ENCODE measurements at regions not wholly inside any gene's neighbourhood (a gene's known extent, or its start where the extent isn't known, plus 50 kb on each side); places are given as distances from the start of the nearest gene placed in this dataset.

- H3K9me3 ChIP-seq (ENCODE audit: control insufficient read depth, low read length) = no peaks in the 10 kb centered on the region
- intact Hi-C loops (cut with DNase I) = no loop called here
- no peaks in the 10 kb centered on the region for H3K27me3 ChIP-seq (ENCODE audit: control insufficient read depth in 1 of 2, insufficient read depth in 2 of 2, low read length in 1 of 2)
- no peaks in the 10 kb centered on the region for H3K36me3 ChIP-seq (ENCODE audit: control insufficient read depth in 1 of 2, insufficient read depth in 2 of 2, low read length in 1 of 2)
- H3K27ac ChIP-seq (ENCODE audit: low read depth in 1 of 2, low read length in 2 of 2) = no peak overlapping the region
- H3K4me1 ChIP-seq (ENCODE audit: control insufficient read depth in 1 of 2, insufficient read depth in 2 of 2, low read length in 2 of 2) = no peaks in the 10 kb centered on the region
- no peak overlapping the region for H3K4me3 ChIP-seq (ENCODE audit: low read length in 2 of 2)
- DNase-seq (no peak), ATAC-seq (ENCODE audit: low FRiP score) (no peak)
These were observed 207.3 kb downstream of the NECTIN3 start for GRCh38 chr3:111278959-111279358.

- Histone ChIP-seq H3K36me3 (ENCODE audit: control insufficient read depth in 1 of 2, insufficient read depth in 2 of 2, low read length in 1 of 2) (no peaks in the 10 kb centered on the region), H3K27ac (ENCODE audit: low read depth in 1 of 2, low read length in 2 of 2) (no peak overlapping the region), H3K4me3 (ENCODE audit: low read length in 2 of 2) (no peak overlapping the region), H3K9me3 (ENCODE audit: control insufficient read depth, low read length) (no peaks in the 10 kb centered on the region), H3K27me3 (ENCODE audit: control insufficient read depth in 1 of 2, insufficient read depth in 2 of 2, low read length in 1 of 2) (no peaks in the 10 kb centered on the region), H3K4me1 (ENCODE audit: control insufficient read depth in 1 of 2, insufficient read depth in 2 of 2, low read length in 2 of 2) (no peaks in the 10 kb centered on the region)
- ATAC-seq (ENCODE audit: low FRiP score) (no peak), DNase-seq (no peak)
- intact Hi-C loops (cut with DNase I) = no loop called here
- WGBS, 2 donors = 78 to 83% methylated on average over 6 of the region's 6 CpGs
These were observed 210.4 kb downstream of the NECTIN3 start for GRCh38 chr3:111282024-111282423.

GRCh38 chr3:111283165-111283564 lies 211.5 kb downstream of the NECTIN3 start:
- intact Hi-C loops (cut with DNase I) = no loop called here
- no peak for ATAC-seq (ENCODE audit: low FRiP score)
- Histone ChIP-seq H3K27me3 (ENCODE audit: control insufficient read depth in 1 of 2, insufficient read depth in 2 of 2, low read length in 1 of 2) (no peaks in the 10 kb centered on the region), H3K9me3 (ENCODE audit: control insufficient read depth, low read length) (no peaks in the 10 kb centered on the region), H3K4me3 (ENCODE audit: low read length in 2 of 2) (no peak overlapping the region), H3K4me1 (ENCODE audit: control insufficient read depth in 1 of 2, insufficient read depth in 2 of 2, low read length in 2 of 2) (no peaks in the 10 kb centered on the region), H3K27ac (ENCODE audit: low read depth in 1 of 2, low read length in 2 of 2) (no peak overlapping the region), H3K36me3 (ENCODE audit: control insufficient read depth in 1 of 2, insufficient read depth in 2 of 2, low read length in 1 of 2) (no peaks in the 10 kb centered on the region)
- WGBS, 2 donors = 54 to 58% methylated on average over 4 of the region's 4 CpGs
- DNase-seq = no peak

- Histone ChIP-seq H3K36me3 (ENCODE audit: control insufficient read depth in 1 of 2, insufficient read depth in 2 of 2, low read length in 1 of 2) (no peaks in the 10 kb centered on the region), H3K4me1 (ENCODE audit: control insufficient read depth in 1 of 2, insufficient read depth in 2 of 2, low read length in 2 of 2) (no peaks in the 10 kb centered on the region), H3K27ac (ENCODE audit: low read depth in 1 of 2, low read length in 2 of 2) (no peak overlapping the region), H3K9me3 (ENCODE audit: control insufficient read depth, low read length) (no peaks in the 10 kb centered on the region), H3K4me3 (ENCODE audit: low read length in 2 of 2) (no peak overlapping the region), H3K27me3 (ENCODE audit: control insufficient read depth in 1 of 2, insufficient read depth in 2 of 2, low read length in 1 of 2) (no peaks in the 10 kb centered on the region)
- intact Hi-C loops (cut with DNase I) = no loop called here
- DNase-seq (no peak), ATAC-seq (ENCODE audit: low FRiP score) (no peak)
- WGBS, 2 donors = 70 to 79% methylated on average over 4 of the region's 4 CpGs
These were observed 213.0 kb downstream of the NECTIN3 start for GRCh38 chr3:111284503-111285183.

- no peak overlapping the region for H3K27ac ChIP-seq (ENCODE audit: low read depth in 1 of 2, low read length in 2 of 2)
- no peaks in the 10 kb centered on the region for H3K36me3 ChIP-seq (ENCODE audit: control insufficient read depth in 1 of 2, insufficient read depth in 2 of 2, low read length in 1 of 2)
- 88 to 92% methylated on average over 1 of the region's 1 CpG for WGBS, 2 donors
- intact Hi-C loops (cut with DNase I) = no loop called here
- ATAC-seq (ENCODE audit: low FRiP score) (no peak), DNase-seq (no peak)
- no peaks in the 10 kb centered on the region for H3K4me1 ChIP-seq (ENCODE audit: control insufficient read depth in 1 of 2, insufficient read depth in 2 of 2, low read length in 2 of 2)
- no peaks in the 10 kb centered on the region for H3K27me3 ChIP-seq (ENCODE audit: control insufficient read depth in 1 of 2, insufficient read depth in 2 of 2, low read length in 1 of 2)
- no peak overlapping the region for H3K4me3 ChIP-seq (ENCODE audit: low read length in 2 of 2)
- H3K9me3 ChIP-seq (ENCODE audit: control insufficient read depth, low read length) = no peaks in the 10 kb centered on the region
These were observed 213.5 kb downstream of the NECTIN3 start for GRCh38 chr3:111285184-111285538.

GRCh38 chr3:111285694-111286093 lies 214.1 kb downstream of the NECTIN3 start:
- Histone ChIP-seq H3K27ac (ENCODE audit: low read depth in 1 of 2, low read length in 2 of 2) (no peak overlapping the region), H3K36me3 (ENCODE audit: control insufficient read depth in 1 of 2, insufficient read depth in 2 of 2, low read length in 1 of 2) (no peaks in the 10 kb centered on the region), H3K9me3 (ENCODE audit: control insufficient read depth, low read length) (no peaks in the 10 kb centered on the region), H3K4me3 (ENCODE audit: low read length in 2 of 2) (no peak overlapping the region), H3K27me3 (ENCODE audit: control insufficient read depth in 1 of 2, insufficient read depth in 2 of 2, low read length in 1 of 2) (no peaks in the 10 kb centered on the region), H3K4me1 (ENCODE audit: control insufficient read depth in 1 of 2, insufficient read depth in 2 of 2, low read length in 2 of 2) (no peaks in the 10 kb centered on the region)
- ATAC-seq (ENCODE audit: low FRiP score) = no peak
- intact Hi-C loops (cut with DNase I) = no loop called here
- 74% methylated on average over 4 of the region's 4 CpGs for WGBS, 2 donors
- no peak for DNase-seq

GRCh38 chr3:111286746-111287145 lies 215.1 kb downstream of the NECTIN3 start:
- Histone ChIP-seq H3K4me1 (ENCODE audit: control insufficient read depth in 1 of 2, insufficient read depth in 2 of 2, low read length in 2 of 2) (no peaks in the 10 kb centered on the region), H3K4me3 (ENCODE audit: low read length in 2 of 2) (no peak overlapping the region), H3K27me3 (ENCODE audit: control insufficient read depth in 1 of 2, insufficient read depth in 2 of 2, low read length in 1 of 2) (no peaks in the 10 kb centered on the region), H3K9me3 (ENCODE audit: control insufficient read depth, low read length) (no peaks in the 10 kb centered on the region), H3K27ac (ENCODE audit: low read depth in 1 of 2, low read length in 2 of 2) (no peak overlapping the region), H3K36me3 (ENCODE audit: control insufficient read depth in 1 of 2, insufficient read depth in 2 of 2, low read length in 1 of 2) (no peaks in the 10 kb centered on the region)
- ATAC-seq (ENCODE audit: low FRiP score) (no peak), DNase-seq (no peak)
- intact Hi-C loops (cut with DNase I) = no loop called here
- 82 to 85% methylated on average over 2 of the region's 2 CpGs for WGBS, 2 donors

GRCh38 chr3:111292117-111292516 lies 220.5 kb downstream of the NECTIN3 start:
- H3K9me3 ChIP-seq (ENCODE audit: control insufficient read depth, low read length) = no peaks in the 10 kb centered on the region
- intact Hi-C loops (cut with DNase I) = no loop called here
- WGBS, 2 donors = 87 to 90% methylated on average over 2 of the region's 2 CpGs
- no peak overlapping the region for H3K4me3 ChIP-seq (ENCODE audit: low read length in 2 of 2)
- H3K4me1 ChIP-seq (ENCODE audit: control insufficient read depth in 1 of 2, insufficient read depth in 2 of 2, low read length in 2 of 2) = no peaks in the 10 kb centered on the region
- H3K36me3 ChIP-seq (ENCODE audit: control insufficient read depth in 1 of 2, insufficient read depth in 2 of 2, low read length in 1 of 2) = no peaks in the 10 kb centered on the region
- no peak overlapping the region for H3K27ac ChIP-seq (ENCODE audit: low read depth in 1 of 2, low read length in 2 of 2)
- no peak for DNase-seq
- H3K27me3 ChIP-seq (ENCODE audit: control insufficient read depth in 1 of 2, insufficient read depth in 2 of 2, low read length in 1 of 2) = no peaks in the 10 kb centered on the region
- ATAC-seq (ENCODE audit: low FRiP score) = no peak

GRCh38 chr3:111299192-111299615 lies 227.6 kb downstream of the NECTIN3 start:
- no peak for ATAC-seq (ENCODE audit: low FRiP score)
- 42 to 63% methylated on average over 1 of the region's 1 CpG for WGBS, 2 donors
- no peaks in the 10 kb centered on the region for H3K4me1 ChIP-seq (ENCODE audit: control insufficient read depth in 1 of 2, insufficient read depth in 2 of 2, low read length in 2 of 2)

More at GRCh38 chr3:111299192-111299615, 227.6 kb downstream of the NECTIN3 start:
- Histone ChIP-seq H3K27me3 (ENCODE audit: control insufficient read depth in 1 of 2, insufficient read depth in 2 of 2, low read length in 1 of 2) (no peaks in the 10 kb centered on the region), H3K9me3 (ENCODE audit: control insufficient read depth, low read length) (no peaks in the 10 kb centered on the region), H3K27ac (ENCODE audit: low read depth in 1 of 2, low read length in 2 of 2) (no peak overlapping the region), H3K36me3 (ENCODE audit: control insufficient read depth in 1 of 2, insufficient read depth in 2 of 2, low read length in 1 of 2) (no peaks in the 10 kb centered on the region), H3K4me3 (ENCODE audit: low read length in 2 of 2) (no peak overlapping the region)
- DNase-seq = no peak
- intact Hi-C loops (cut with DNase I) = no loop called here
